Stomach (tissue), 4 donors: ENCODE measurements at regions not wholly inside any gene's neighbourhood (a gene's known extent, or its start where the extent isn't known, plus 50 kb on each side); places are given as distances from the start of the nearest gene placed in this dataset.

ENCODE experiments used
- EP300 ChIP-seq: sonication (generic); formaldehyde crosslinking; IDR thresholded peaks from one replicate; pipeline ENCODE4 v1.6.1; 2017; ENCODE audit warnings: antibody characterized with exemption
- POLR2A ChIP-seq, 4 donors: fragments of 450-650 bp; IDR thresholded peaks; one replicate each; pipeline ENCODE4 v1.6.1; 2016; ENCODE audit warnings: antibody characterized with exemption in 4 of 4, control low read depth in 2 of 4, mild to moderate bottlenecking in 1 of 4, moderate library complexity in 1 of 4
- POLR2AphosphoS5 ChIP-seq, 3 donors: sonication (generic); formaldehyde crosslinking; IDR thresholded peaks; one replicate each; pipeline ENCODE4 v1.6.1; 2016; ENCODE audit warnings: antibody characterized with exemption in 3 of 3
- TF ChIP-seq, protein P1 (sequence below), 7 experiments: fragments of 450-650 bp in 4 of 7; fragments of 200-600 bp in 3 of 7; sonication (generic) in 3 of 7; IDR thresholded peaks; one replicate each; pipeline ENCODE4 v1.5.1; 2016 to 2019; ENCODE audit warnings: antibody characterized with exemption in 7 of 7, control low read depth in 2 of 7, mild to moderate bottlenecking in 1 of 7

DNA sequence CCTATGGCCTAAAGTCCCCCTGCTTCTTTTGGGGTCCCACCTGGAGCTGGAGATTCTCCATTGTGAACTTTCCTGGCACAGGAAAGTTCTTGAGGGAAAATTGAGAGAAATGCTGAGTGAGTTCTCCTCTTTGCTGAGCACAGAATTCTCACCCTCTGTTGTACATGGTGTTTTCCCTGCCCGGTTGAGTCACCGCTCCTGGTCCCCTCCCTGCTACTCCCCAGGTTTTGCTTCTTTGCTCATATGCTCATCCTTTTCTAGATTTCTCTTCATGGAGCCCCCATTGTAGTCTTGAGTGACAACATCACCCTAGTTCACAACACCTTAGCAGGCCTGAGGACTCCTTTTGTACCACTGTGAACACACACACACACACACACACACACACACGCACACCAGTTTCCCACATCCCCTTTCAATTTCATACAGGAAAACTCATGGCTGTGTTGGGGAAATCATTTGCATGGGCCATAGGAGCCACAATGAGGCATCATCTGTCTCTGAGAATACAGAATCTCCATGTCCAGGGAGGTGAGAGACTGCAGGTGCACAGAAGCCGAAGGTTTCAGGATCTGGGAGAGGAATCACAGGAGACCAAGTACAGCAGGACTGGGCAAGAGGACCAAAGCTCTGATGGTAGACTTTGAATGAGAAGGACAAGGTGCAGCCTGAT lies 585.3 kb downstream of the GOLGA6L6 start:
- TF ChIP-seq, protein P1, sequence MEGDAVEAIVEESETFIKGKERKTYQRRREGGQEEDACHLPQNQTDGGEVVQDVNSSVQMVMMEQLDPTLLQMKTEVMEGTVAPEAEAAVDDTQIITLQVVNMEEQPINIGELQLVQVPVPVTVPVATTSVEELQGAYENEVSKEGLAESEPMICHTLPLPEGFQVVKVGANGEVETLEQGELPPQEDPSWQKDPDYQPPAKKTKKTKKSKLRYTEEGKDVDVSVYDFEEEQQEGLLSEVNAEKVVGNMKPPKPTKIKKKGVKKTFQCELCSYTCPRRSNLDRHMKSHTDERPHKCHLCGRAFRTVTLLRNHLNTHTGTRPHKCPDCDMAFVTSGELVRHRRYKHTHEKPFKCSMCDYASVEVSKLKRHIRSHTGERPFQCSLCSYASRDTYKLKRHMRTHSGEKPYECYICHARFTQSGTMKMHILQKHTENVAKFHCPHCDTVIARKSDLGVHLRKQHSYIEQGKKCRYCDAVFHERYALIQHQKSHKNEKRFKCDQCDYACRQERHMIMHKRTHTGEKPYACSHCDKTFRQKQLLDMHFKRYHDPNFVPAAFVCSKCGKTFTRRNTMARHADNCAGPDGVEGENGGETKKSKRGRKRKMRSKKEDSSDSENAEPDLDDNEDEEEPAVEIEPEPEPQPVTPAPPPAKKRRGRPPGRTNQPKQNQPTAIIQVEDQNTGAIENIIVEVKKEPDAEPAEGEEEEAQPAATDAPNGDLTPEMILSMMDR (IDR thresholded peaks at IDR 0.05): no peak
- TF ChIP-seq POLR2AphosphoS5 (IDR thresholded peaks at IDR 0.05) (no peak), POLR2A (IDR thresholded peaks at IDR 0.05) (no peak), EP300 (no peak)
